Kidney epithelial cell (primary cell): ENCODE measurements at regions not wholly inside any gene's neighbourhood (a gene's known extent, or its start where the extent isn't known, plus 50 kb on each side); places are given as distances from the start of the nearest gene placed in this dataset.

Experiments
- DNase-seq: peaks from one replicate; pipeline ENCODE4 v3.0.0-alpha.2; 2010; ENCODE audit warnings: low read depth
- H3K27me3 ChIP-seq: 2 replicates; pipeline ENCODE4 v1.6.0; 2011; ENCODE audit warnings: low read length; ENCODE audit not compliant: control insufficient read depth, insufficient read depth
- H3K36me3 ChIP-seq: 2 replicates; pipeline ENCODE4 v1.5.1; 2011; ENCODE audit warnings: low read length; ENCODE audit not compliant: control insufficient read depth, insufficient read depth
- H3K4me3 ChIP-seq: 2 replicates; pipeline ENCODE4 v1.5.1; 2011; ENCODE audit warnings: low read depth, mild to moderate bottlenecking, control low read depth, low read length
- CTCF ChIP-seq: IDR thresholded peaks from 2 replicates; pipeline ENCODE4 v1.5.1; 2011; ENCODE audit warnings: mild to moderate bottlenecking, moderate library complexity, low read length, control low read depth, inconsistent platforms; ENCODE audit not compliant: insufficient read depth, poor library complexity, severe bottlenecking

- Histone ChIP-seq H3K4me3 (no peak overlapping the region), H3K36me3 (no peaks in the 10 kb centered on the region), H3K27me3 (no peaks in the 10 kb centered on the region)
- no peak for TF ChIP-seq CTCF
- no peak for DNase-seq
Observed at GRCh38 chr12:27192118-27192802, 51.8 kb upstream of the STK38L start.

GRCh38 chr12:27193106-27193505 lies 51.0 kb upstream of the STK38L start:
- H3K27me3 ChIP-seq = no peaks in the 10 kb centered on the region
- no peak for TF ChIP-seq CTCF
- H3K4me3 ChIP-seq = no peak overlapping the region
- H3K36me3 ChIP-seq = no peaks in the 10 kb centered on the region
- DNase-seq = no peak

- DNase-seq = no peak
- H3K4me3 ChIP-seq = no peak overlapping the region
- no peaks in the 10 kb centered on the region for H3K27me3 ChIP-seq
- no peak for TF ChIP-seq CTCF
- no peaks in the 10 kb centered on the region for H3K36me3 ChIP-seq
Observed at GRCh38 chr12:27193854-27194544, 50.1 kb upstream of the STK38L start.
